ENCODE measurements at regions not wholly inside any gene's neighbourhood (a gene's known extent, or its start where the extent isn't known, plus 50 kb on each side); places are given as distances from the start of the nearest gene placed in this dataset.

- TF ChIP-seq, protein P1, sequence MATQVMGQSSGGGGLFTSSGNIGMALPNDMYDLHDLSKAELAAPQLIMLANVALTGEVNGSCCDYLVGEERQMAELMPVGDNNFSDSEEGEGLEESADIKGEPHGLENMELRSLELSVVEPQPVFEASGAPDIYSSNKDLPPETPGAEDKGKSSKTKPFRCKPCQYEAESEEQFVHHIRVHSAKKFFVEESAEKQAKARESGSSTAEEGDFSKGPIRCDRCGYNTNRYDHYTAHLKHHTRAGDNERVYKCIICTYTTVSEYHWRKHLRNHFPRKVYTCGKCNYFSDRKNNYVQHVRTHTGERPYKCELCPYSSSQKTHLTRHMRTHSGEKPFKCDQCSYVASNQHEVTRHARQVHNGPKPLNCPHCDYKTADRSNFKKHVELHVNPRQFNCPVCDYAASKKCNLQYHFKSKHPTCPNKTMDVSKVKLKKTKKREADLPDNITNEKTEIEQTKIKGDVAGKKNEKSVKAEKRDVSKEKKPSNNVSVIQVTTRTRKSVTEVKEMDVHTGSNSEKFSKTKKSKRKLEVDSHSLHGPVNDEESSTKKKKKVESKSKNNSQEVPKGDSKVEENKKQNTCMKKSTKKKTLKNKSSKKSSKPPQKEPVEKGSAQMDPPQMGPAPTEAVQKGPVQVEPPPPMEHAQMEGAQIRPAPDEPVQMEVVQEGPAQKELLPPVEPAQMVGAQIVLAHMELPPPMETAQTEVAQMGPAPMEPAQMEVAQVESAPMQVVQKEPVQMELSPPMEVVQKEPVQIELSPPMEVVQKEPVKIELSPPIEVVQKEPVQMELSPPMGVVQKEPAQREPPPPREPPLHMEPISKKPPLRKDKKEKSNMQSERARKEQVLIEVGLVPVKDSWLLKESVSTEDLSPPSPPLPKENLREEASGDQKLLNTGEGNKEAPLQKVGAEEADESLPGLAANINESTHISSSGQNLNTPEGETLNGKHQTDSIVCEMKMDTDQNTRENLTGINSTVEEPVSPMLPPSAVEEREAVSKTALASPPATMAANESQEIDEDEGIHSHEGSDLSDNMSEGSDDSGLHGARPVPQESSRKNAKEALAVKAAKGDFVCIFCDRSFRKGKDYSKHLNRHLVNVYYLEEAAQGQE (IDR thresholded peaks at IDR 0.05; ENCODE audit: insufficient read depth in 1 of 2, low read depth in 2 of 2, low read length in 2 of 2) = no peak
- no peak for TF ChIP-seq SIN3A (IDR thresholded peaks at IDR 0.05; ENCODE audit: borderline replicate concordance, insufficient read depth, low read length)
- TF ChIP-seq FOXP2 (optimal IDR thresholded peaks at IDR 0.05; ENCODE audit: borderline replicate concordance, extremely low read depth, extremely low read length, insufficient read depth) = no peak
- no peak for TF ChIP-seq POLR2AphosphoS5 (IDR thresholded peaks at IDR 0.05; ENCODE audit: low read depth, low read length)
- no peak for TF ChIP-seq TAF1 (IDR thresholded peaks at IDR 0.05; ENCODE audit: borderline replicate concordance, insufficient read depth, low read length)
Measured at GRCh38 chr21:22250355-22250754, 1252.1 kb downstream of the NCAM2 start.

DNA sequence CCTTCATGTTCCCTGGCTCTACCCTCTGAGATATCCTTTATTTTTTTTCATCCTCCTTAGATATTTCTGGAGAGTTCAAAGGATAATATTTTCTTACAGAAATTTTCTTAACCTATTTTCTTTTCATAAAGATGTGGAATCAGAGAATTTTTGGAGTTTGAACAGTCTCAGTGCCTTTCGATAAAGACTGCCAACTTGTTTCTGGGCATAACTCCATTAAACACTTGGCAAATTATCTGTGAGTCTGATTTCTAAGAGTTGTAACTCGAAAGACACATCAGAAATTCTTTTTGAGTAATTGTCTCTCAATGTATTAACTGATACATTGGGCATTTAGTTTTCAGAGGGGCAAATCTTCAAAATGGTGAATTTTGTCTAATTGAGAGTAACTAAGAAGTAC lies 1255.6 kb downstream of the NCAM2 start:
- TF ChIP-seq, protein P1 (IDR thresholded peaks at IDR 0.05; ENCODE audit: insufficient read depth in 1 of 2, low read depth in 2 of 2, low read length in 2 of 2) = no peak
- no peak for TF ChIP-seq SIN3A (IDR thresholded peaks at IDR 0.05; ENCODE audit: borderline replicate concordance, insufficient read depth, low read length)

GRCh38 chr21:22258821-22259220 lies 1260.6 kb downstream of the NCAM2 start:
- TF ChIP-seq, protein P1 (IDR thresholded peaks at IDR 0.05; ENCODE audit: insufficient read depth in 1 of 2, low read depth in 2 of 2, low read length in 2 of 2) = no peak
- TF ChIP-seq SIN3A (IDR thresholded peaks at IDR 0.05; ENCODE audit: borderline replicate concordance, insufficient read depth, low read length) (no peak), TAF1 (IDR thresholded peaks at IDR 0.05; ENCODE audit: borderline replicate concordance, insufficient read depth, low read length) (no peak), FOXP2 (optimal IDR thresholded peaks at IDR 0.05; ENCODE audit: borderline replicate concordance, extremely low read depth, extremely low read length, insufficient read depth) (no peak), POLR2AphosphoS5 (IDR thresholded peaks at IDR 0.05; ENCODE audit: low read depth, low read length) (no peak)

GRCh38 chr21:22260274-22260673 lies 1262.1 kb downstream of the NCAM2 start:
- TF ChIP-seq POLR2AphosphoS5 (IDR thresholded peaks at IDR 0.05; ENCODE audit: low read depth, low read length) (no peak), TAF1 (IDR thresholded peaks at IDR 0.05; ENCODE audit: borderline replicate concordance, insufficient read depth, low read length) (no peak), SIN3A (IDR thresholded peaks at IDR 0.05; ENCODE audit: borderline replicate concordance, insufficient read depth, low read length) (no peak), FOXP2 (optimal IDR thresholded peaks at IDR 0.05; ENCODE audit: borderline replicate concordance, extremely low read depth, extremely low read length, insufficient read depth) (no peak)
- TF ChIP-seq, protein P1 (IDR thresholded peaks at IDR 0.05; ENCODE audit: insufficient read depth in 1 of 2, low read depth in 2 of 2, low read length in 2 of 2) = no peak

- TF ChIP-seq POLR2AphosphoS5 (IDR thresholded peaks at IDR 0.05; ENCODE audit: low read depth, low read length) (no peak), TAF1 (IDR thresholded peaks at IDR 0.05; ENCODE audit: borderline replicate concordance, insufficient read depth, low read length) (no peak), SIN3A (IDR thresholded peaks at IDR 0.05; ENCODE audit: borderline replicate concordance, insufficient read depth, low read length) (no peak), FOXP2 (optimal IDR thresholded peaks at IDR 0.05; ENCODE audit: borderline replicate concordance, extremely low read depth, extremely low read length, insufficient read depth) (no peak)
- TF ChIP-seq, protein P1 (IDR thresholded peaks at IDR 0.05; ENCODE audit: insufficient read depth in 1 of 2, low read depth in 2 of 2, low read length in 2 of 2) = no peak
Measured at GRCh38 chr21:22263890-22264289, 1265.7 kb downstream of the NCAM2 start.
